HEK293T (cell line): ENCODE measurements at regions not wholly inside any gene's neighbourhood (a gene's known extent, or its start where the extent isn't known, plus 50 kb on each side); places are given as distances from the start of the nearest gene placed in this dataset.

Experiments
- CTCF ChIA-PET: fragments of 350-600 bp; formaldehyde crosslinking; extraction: SDS; loops from one replicate; lab custom pipeline; 2021; ENCODE audit warnings: antibody characterized with exemption, inconsistent platforms; lab: Yijun Ruan, JAX
- POLR2A ChIA-PET: fragments of 350-600 bp; formaldehyde crosslinking; extraction: SDS; loops from one replicate; lab custom pipeline; 2020; ENCODE audit warnings: antibody characterized with exemption, inconsistent platforms; lab: Yijun Ruan, JAX
- DNase-seq: peaks from one replicate; pipeline ENCODE4 v3.0.0; 2012; ENCODE audit warnings: mixed read lengths; ENCODE audit errors: extremely low spot score
- ARNT ChIP-seq: fragments of 450-650 bp; IDR thresholded peaks from 2 replicates; pipeline ENCODE4 v1.6.1; 2017; ENCODE audit warnings: mild to moderate bottlenecking
- BHLHE40 ChIP-seq: fragments of 450-650 bp; IDR thresholded peaks from 2 replicates; pipeline ENCODE4 v1.6.1; 2016; ENCODE audit warnings: mild to moderate bottlenecking, moderate library complexity, borderline replicate concordance
- CTBP1 ChIP-seq: fragments of 450-650 bp; IDR thresholded peaks from 2 replicates; pipeline ENCODE4 v1.6.1; 2016; ENCODE audit warnings: borderline replicate concordance
- ELF4 ChIP-seq: fragments of 450-650 bp; IDR thresholded peaks from 2 replicates; pipeline ENCODE4 v1.6.1; 2017; ENCODE audit warnings: antibody characterized with exemption
- FOXA1 ChIP-seq: fragments of 450-650 bp; IDR thresholded peaks from 2 replicates; pipeline ENCODE4 v1.6.1; 2016; ENCODE audit warnings: mild to moderate bottlenecking
- FOXK2 ChIP-seq: fragments of 450-650 bp; IDR thresholded peaks from 2 replicates; pipeline ENCODE4 v1.6.1; 2016; ENCODE audit warnings: mild to moderate bottlenecking
- FOXM1 ChIP-seq: fragments of 450-650 bp; IDR thresholded peaks from 2 replicates; pipeline ENCODE4 v1.6.1; 2017; ENCODE audit warnings: mild to moderate bottlenecking, borderline replicate concordance
- HDGF ChIP-seq: fragments of 450-650 bp; IDR thresholded peaks from 2 replicates; pipeline ENCODE4 v1.6.1; 2017; ENCODE audit warnings: antibody characterized with exemption, borderline replicate concordance
- L3MBTL2 ChIP-seq: fragments of 450-650 bp; conservative IDR thresholded peaks from 2 replicates; pipeline ENCODE4 v1.6.1; 2016; ENCODE audit warnings: mild to moderate bottlenecking
- LEF1 ChIP-seq: fragments of 450-650 bp; IDR thresholded peaks from 2 replicates; pipeline ENCODE4 v1.6.1; 2017; ENCODE audit warnings: mild to moderate bottlenecking, borderline replicate concordance
- NFRKB ChIP-seq: fragments of 450-650 bp; IDR thresholded peaks from 2 replicates; pipeline ENCODE4 v1.6.1; 2016; ENCODE audit warnings: mild to moderate bottlenecking, moderate library complexity
- SP1 ChIP-seq: fragments of 450-650 bp; IDR thresholded peaks from 2 replicates; pipeline ENCODE4 v1.6.1; 2017
- SUZ12 ChIP-seq: fragments of 450-650 bp; IDR thresholded peaks from 2 replicates; pipeline ENCODE4 v1.6.1; 2016; ENCODE audit warnings: mild to moderate bottlenecking
- TARDBP ChIP-seq: fragments of 450-650 bp; IDR thresholded peaks from 2 replicates; pipeline ENCODE4 v1.6.1; 2016
- ZNF384 ChIP-seq: fragments of 450-650 bp; IDR thresholded peaks from 2 replicates; pipeline ENCODE4 v1.6.1; 2016
- TF ChIP-seq, protein P1 (sequence below): fragments of 450-650 bp; IDR thresholded peaks from 2 replicates; pipeline ENCODE4 v1.6.1; 2016

DNA sequence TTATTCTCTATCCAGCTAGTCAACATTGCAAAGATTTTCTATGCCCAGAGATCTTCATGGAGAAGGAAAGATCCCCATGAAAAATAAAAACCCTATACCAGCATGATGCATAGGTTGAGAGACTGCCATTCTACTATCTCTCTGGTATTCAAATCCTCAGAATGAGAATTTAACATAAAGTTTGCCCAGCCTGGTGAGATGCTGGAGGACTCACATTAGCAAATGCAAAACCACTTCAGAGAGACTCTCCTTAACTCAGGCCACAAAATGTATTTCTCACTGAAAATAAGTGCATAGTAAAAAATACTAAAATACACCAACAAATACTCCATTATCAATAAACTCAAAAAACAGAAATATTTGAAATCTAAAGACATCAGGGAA lies 430.0 kb upstream of the RUNX1 start:
- no peak for DNase-seq
- POLR2A ChIA-PET, result no interaction called here
- TF ChIP-seq ELF4 (no peak), HDGF (no peak)
- CTCF ChIA-PET, result no interaction called here

DNA sequence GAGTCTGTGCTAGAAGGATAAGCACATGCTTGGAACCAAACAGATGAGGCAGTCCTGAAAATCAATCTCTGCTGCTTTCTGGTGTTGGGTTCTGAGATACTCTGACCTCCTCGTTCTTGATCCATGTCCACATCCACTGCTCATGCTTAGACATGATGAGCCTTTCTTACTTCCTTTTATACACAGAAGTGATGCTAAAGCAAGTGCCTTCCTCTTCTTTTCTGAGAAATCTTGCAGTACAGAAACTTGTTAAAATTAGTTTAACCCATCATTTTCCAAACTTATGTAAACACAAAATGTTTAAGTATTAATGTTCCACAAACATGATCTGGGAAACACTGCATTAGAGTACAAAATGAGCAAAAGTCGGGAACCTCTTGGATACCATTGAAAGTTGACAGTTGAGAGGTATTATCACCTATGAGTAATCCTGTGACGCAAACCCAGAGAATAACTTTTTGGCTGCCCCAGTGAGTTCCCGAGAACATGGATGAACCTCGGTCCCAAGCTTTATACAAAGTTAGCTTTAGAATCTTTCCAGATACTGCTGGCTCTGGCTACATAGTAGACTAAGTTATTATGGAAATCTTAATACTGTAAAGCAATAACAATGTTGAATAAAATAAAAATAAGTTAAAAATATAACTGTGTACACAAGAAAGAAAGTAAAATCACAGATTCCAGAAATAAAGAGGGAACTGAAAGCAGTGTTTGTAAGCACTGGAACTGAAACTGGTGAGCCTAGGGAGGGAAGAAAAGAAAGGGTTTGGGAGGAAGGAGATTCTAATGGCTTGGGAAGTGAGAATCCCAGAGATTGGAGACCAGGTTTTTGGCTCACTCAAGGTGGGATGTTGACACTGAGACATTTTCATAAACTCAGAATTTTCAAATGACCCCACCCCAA lies 429.3 kb upstream of the RUNX1 start:
- DNase-seq, result no peak
- ChIA-PET POLR2A (no interaction called here), CTCF (no interaction called here)
- no peak for TF ChIP-seq SUZ12
- TF ChIP-seq, protein P1, sequence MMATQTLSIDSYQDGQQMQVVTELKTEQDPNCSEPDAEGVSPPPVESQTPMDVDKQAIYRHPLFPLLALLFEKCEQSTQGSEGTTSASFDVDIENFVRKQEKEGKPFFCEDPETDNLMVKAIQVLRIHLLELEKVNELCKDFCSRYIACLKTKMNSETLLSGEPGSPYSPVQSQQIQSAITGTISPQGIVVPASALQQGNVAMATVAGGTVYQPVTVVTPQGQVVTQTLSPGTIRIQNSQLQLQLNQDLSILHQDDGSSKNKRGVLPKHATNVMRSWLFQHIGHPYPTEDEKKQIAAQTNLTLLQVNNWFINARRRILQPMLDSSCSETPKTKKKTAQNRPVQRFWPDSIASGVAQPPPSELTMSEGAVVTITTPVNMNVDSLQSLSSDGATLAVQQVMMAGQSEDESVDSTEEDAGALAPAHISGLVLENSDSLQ, result no peak

DNA sequence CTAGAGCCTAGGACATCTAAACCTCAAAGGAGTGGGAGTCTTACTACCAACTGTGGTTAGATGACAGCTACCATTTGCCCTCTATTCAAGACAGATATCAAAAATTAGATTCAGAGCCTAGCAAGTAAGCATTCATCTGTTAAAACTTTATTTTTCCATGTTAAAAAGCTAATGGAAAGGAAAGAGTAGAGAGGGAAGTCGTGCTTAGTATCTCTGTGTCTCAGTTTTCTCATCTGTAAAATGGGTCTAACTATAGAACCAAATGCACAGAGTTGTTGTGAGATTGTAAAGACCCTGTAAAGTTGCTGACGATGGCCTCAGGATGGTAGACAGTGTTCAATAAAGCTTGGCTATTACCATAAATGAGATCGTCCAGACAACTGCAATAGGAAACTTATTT lies 428.5 kb upstream of the RUNX1 start:
- DNase-seq, result no peak
- ChIA-PET CTCF (no interaction called here), POLR2A (no interaction called here)
- no peak for TF ChIP-seq ELF4
- TF ChIP-seq ZNF384, result no peak
- TF ChIP-seq SUZ12, result no peak
- TF ChIP-seq FOXK2, result no peak
- TF ChIP-seq, protein P1, result no peak
- TF ChIP-seq TARDBP, result no peak
- no peak for TF ChIP-seq NFRKB
- no peak for TF ChIP-seq BHLHE40
- TF ChIP-seq CTBP1, result no peak
- TF ChIP-seq SP1, result no peak
- TF ChIP-seq HDGF, result no peak
- no peak for TF ChIP-seq L3MBTL2
- no peak for TF ChIP-seq ARNT
- no peak for TF ChIP-seq LEF1
- TF ChIP-seq FOXA1, result no peak
- TF ChIP-seq FOXM1, result no peak

DNA sequence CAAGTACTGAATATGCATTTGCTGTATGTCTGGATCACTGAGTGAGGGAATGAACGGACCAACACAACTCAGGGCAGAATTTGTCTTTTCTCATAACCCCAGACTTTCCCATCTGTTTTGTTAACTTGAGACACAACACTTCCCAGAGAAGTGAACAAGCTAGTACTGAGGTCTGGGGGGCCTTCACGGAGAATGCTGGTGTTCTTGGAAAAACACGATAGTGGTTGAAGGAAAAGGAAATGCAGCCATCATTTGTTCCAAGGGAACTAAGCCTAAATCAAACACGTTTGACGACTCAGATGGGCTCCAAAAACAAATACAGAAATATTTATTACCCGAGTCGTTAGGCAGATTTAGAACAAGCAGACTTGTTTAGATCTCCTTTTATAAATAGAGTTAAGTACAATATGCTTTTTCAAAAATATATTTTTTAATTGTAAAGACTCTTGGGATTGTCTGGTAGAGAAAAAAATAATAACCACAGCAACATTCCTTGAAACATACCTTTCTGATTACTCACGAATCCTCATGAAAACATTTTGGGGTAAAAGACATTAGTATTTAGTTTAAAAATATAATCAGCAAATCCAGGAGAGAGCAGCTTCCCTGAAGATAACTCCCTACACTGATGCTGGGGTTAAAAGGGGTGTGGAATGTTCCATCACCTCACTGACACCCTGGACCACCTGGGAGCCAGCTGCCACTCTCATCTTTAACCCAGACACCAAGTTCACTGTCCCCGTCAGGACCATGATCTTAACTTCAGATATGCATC lies 427.7 kb upstream of the RUNX1 start:
- ChIA-PET POLR2A (no interaction called here), CTCF (no interaction called here)

DNA sequence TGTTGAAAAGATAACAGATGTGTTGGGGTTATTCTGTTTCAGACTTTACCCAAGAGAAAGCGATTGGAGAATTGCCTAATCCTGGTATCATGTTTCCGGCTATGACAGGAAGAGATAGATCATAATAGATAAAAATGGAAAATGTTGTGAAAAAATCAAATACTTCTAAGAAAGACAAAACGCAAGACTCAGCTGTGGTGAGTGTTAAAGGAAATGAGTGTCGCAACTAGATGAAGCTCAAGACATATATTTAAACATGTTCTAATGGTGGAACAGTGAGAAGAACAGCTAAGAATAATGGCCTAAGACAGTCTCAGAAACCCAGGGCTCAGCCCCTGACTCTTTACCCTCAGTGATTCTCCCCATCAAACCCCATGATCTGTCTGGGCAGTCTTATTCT lies 426.7 kb upstream of the RUNX1 start:
- POLR2A ChIA-PET, result no interaction called here
- no peak for TF ChIP-seq SUZ12
- CTCF ChIA-PET, result no interaction called here
- no peak for DNase-seq

More for the DNA sequence above, 427.7 kb upstream of the RUNX1 start:
- TF ChIP-seq FOXA1, result no peak
- TF ChIP-seq SUZ12, result no peak
- TF ChIP-seq NFRKB, result no peak
- TF ChIP-seq, protein P1, result no peak
- TF ChIP-seq L3MBTL2, result no peak
- no peak for TF ChIP-seq ZNF384
- TF ChIP-seq LEF1, result no peak
- no peak for TF ChIP-seq FOXM1
- no peak for TF ChIP-seq BHLHE40
- no peak for TF ChIP-seq FOXK2
- TF ChIP-seq SP1, result no peak
- no peak for TF ChIP-seq ELF4
- TF ChIP-seq ARNT, result no peak
- no peak for TF ChIP-seq CTBP1
- no peak for TF ChIP-seq HDGF
- TF ChIP-seq TARDBP, result no peak
- no peak for DNase-seq

DNA sequence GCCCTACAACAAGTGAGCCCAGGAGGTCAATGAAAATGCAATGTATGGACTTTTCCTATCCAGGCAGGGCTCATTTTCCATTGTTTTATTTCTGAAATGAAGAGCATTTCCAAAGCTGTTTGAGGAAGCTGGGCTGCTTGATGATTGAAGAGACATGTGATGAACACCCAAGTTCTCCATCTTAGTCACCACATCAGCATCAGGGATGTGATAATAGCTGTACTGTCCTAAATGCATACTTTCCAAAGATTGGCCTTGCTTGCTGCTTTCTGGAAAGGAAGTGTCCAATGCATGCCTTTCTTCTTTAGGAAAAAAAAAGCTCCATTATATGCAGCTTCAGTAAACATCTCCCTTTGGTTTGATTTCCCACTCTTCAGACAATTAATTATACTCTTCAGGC lies 425.9 kb upstream of the RUNX1 start:
- TF ChIP-seq TARDBP, result no peak
- no peak for TF ChIP-seq ZNF384
- no peak for TF ChIP-seq CTBP1
- TF ChIP-seq LEF1, result no peak
- TF ChIP-seq FOXK2, result no peak
- TF ChIP-seq SP1, result no peak
- no peak for TF ChIP-seq ARNT
- TF ChIP-seq L3MBTL2, result no peak
- TF ChIP-seq ELF4, result no peak
- TF ChIP-seq HDGF, result no peak
- TF ChIP-seq, protein P1, result no peak
- no peak for TF ChIP-seq NFRKB
- no peak for TF ChIP-seq SUZ12
- no peak for TF ChIP-seq BHLHE40
- CTCF ChIA-PET, result interaction anchor here (0.6 kb wide), 2 partner anchors 365 to 729 kb away, joined by 3 to 4 read pairs; no protein-coding TSS in a partner anchor
- POLR2A ChIA-PET, result no interaction called here
- DNase-seq, result no peak
